Natural killer cell treated with Interleukin-12 subunit alpha and Interleukin-12 subunit beta and Interleukin-15 and Interleukin-18, amount 100 ng/mL, for 72 hours (primary cell): ENCODE measurements at regions not wholly inside any gene's neighbourhood (a gene's known extent, or its start where the extent isn't known, plus 50 kb on each side); places are given as distances from the start of the nearest gene placed in this dataset.

ENCODE experiments used
- ATAC-seq, 2 donors: fragments of 150-1000 bp; cut with Tn5 transposase in 1 of 2; sonication (Bioruptor Pico), chemical (Tn5 transposase) in 1 of 2; 2 replicates each; pipeline ENCODE4 v1.10.0; 2021
- DNase-seq: peaks from one replicate; pipeline ENCODE4 v3.0.0; 2022; ENCODE audit warnings: low spot score
- H3K27ac Mint-ChIP-seq, 2 donors: 1 replicate in 1 of 2; 2 replicates in 1 of 2; pipeline ENCODE4 v1.8.0; 2022; ENCODE audit warnings: mixed read lengths in 2 of 2, mild to moderate bottlenecking in 1 of 2, moderate library complexity in 1 of 2
- H3K27me3 Mint-ChIP-seq, 2 donors: 1 replicate in 1 of 2; 2 replicates in 1 of 2; pipeline ENCODE4 v1.8.0; 2022; ENCODE audit warnings: mixed read lengths in 2 of 2
- H3K36me3 Mint-ChIP-seq: one replicate; pipeline ENCODE4 v1.8.0; 2022; ENCODE audit warnings: mixed read lengths
- H3K4me1 Mint-ChIP-seq, 2 donors: 1 replicate in 1 of 2; 2 replicates in 1 of 2; pipeline ENCODE4 v1.8.0; 2022; ENCODE audit warnings: low read depth in 2 of 2, mixed read lengths in 2 of 2, mild to moderate bottlenecking in 1 of 2
- H3K4me3 Mint-ChIP-seq: one replicate; pipeline ENCODE4 v1.8.0; 2022; ENCODE audit warnings: mixed read lengths
- H3K9me3 Mint-ChIP-seq: 2 replicates; pipeline ENCODE4 v1.8.0; 2022; ENCODE audit warnings: mixed read lengths

DNA sequence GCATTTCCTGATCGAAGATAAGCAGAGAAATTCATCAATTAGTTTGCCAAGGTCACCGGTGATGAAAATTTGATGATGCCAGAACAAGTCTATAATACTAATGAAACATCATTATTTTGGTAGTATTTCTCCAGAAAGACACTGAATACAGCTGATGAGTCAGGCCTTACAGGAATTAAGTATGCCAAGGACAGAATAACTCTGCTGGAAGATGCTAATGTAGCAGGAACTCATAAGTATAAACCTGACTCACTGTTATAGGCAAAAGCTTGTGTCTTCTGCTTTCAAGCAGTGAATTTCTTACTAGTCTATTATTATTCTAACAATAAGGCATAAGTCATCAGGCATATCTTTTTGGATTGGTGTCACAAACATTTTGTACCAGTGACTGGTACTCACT, 1825.1 kb upstream of the IGFBP7 start:
- Mint-ChIP-seq H3K4me1 (no peaks in the 10 kb centered on the region), H3K4me3 (no peak overlapping the region), H3K27ac (no peak overlapping the region), H3K27me3 (no peaks in the 10 kb centered on the region), H3K36me3 (peaks cover 6% of the 10 kb centered on the region), H3K9me3 (peaks cover 23% of the 10 kb centered on the region)
- no peak for ATAC-seq
- DNase-seq: no peak

- Mint-ChIP-seq H3K9me3 (peaks cover 17% of the 10 kb centered on the region), H3K36me3 (peaks cover 6% of the 10 kb centered on the region), H3K27me3 (no peaks in the 10 kb centered on the region), H3K27ac (no peak overlapping the region), H3K4me3 (no peak overlapping the region), H3K4me1 (no peaks in the 10 kb centered on the region)
- DNase-seq (no peak), ATAC-seq (no peak)
These were observed 1826.3 kb upstream of the IGFBP7 start for GRCh38 chr4:58936436-58936835.

GRCh38 chr4:58940167-58940566, 1830.0 kb upstream of the IGFBP7 start:
- Mint-ChIP-seq H3K4me3 (no peak overlapping the region), H3K27me3 (no peaks in the 10 kb centered on the region), H3K4me1 (no peaks in the 10 kb centered on the region), H3K36me3 (peaks cover 10% of the 10 kb centered on the region), H3K9me3 (peaks cover 9% of the 10 kb centered on the region), H3K27ac (no peak overlapping the region)
- ATAC-seq (no peak), DNase-seq (no peak)

GRCh38 chr4:58941286-58941685, 1831.1 kb upstream of the IGFBP7 start:
- Mint-ChIP-seq H3K27me3 (no peaks in the 10 kb centered on the region), H3K9me3 (peaks cover 9% of the 10 kb centered on the region), H3K4me3 (no peak overlapping the region), H3K27ac (no peak overlapping the region), H3K4me1 (no peaks in the 10 kb centered on the region), H3K36me3 (peaks cover 10% of the 10 kb centered on the region)
- DNase-seq (no peak), ATAC-seq (no peak)

DNA sequence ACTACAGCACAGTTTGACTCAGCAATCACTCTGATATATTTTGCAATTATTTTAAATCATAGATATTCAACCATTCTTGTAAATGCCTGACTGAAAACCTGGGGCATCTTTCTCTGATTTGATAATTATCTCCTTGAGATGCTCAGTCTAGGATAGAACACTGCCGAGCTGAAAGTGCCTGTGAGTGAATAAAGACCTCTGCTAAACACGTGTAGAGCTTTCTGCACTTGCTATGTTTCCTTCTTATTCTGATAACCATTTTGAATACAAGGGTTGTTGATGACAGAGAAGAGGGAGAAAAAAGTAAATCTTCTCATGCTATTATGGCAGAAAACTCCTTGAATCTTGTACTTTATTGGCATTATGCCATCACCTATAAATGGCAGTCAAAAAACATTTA, 1843.4 kb upstream of the IGFBP7 start:
- Mint-ChIP-seq H3K27me3 (no peaks in the 10 kb centered on the region), H3K9me3 (peaks cover 17% of the 10 kb centered on the region), H3K4me3 (no peak overlapping the region), H3K36me3 (peaks cover 9% of the 10 kb centered on the region), H3K27ac (no peak overlapping the region), H3K4me1 (no peaks in the 10 kb centered on the region)
- DNase-seq: no peak
- ATAC-seq: no peak

DNA sequence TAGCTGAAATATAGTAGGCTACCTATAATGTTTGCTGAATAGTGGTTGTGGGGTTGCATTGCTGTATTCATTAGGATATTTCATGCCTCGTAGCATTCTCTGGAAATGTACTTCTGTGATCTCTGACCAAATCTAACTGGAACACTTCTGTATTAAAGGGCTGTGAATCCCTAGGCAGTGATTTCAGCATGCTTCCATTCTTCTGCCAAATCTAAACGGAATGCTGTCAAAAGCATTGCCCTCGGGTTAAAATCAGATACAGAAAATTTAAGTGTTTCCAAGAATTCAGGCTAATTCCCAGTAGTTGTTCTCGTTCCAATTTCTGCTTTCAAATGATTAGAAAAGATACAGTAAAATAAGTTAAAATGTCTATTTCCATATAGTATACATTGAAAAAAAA, 1847.5 kb upstream of the IGFBP7 start:
- Mint-ChIP-seq H3K9me3 (peaks cover 14% of the 10 kb centered on the region), H3K4me3 (no peak overlapping the region), H3K4me1 (no peaks in the 10 kb centered on the region), H3K36me3 (peaks cover 9% of the 10 kb centered on the region), H3K27me3 (no peaks in the 10 kb centered on the region), H3K27ac (no peak overlapping the region)
- no peak for DNase-seq
- ATAC-seq: no peak

GRCh38 chr4:58961283-58961682, 1851.1 kb upstream of the IGFBP7 start:
- ATAC-seq: no peak
- Mint-ChIP-seq H3K36me3 (peaks cover 4% of the 10 kb centered on the region), H3K27me3 (no peaks in the 10 kb centered on the region), H3K4me1 (no peaks in the 10 kb centered on the region), H3K9me3 (peaks cover 8% of the 10 kb centered on the region), H3K4me3 (no peak overlapping the region), H3K27ac (no peak overlapping the region)
- no peak for DNase-seq

GRCh38 chr4:58961925-58962324, 1851.7 kb upstream of the IGFBP7 start:
- Mint-ChIP-seq H3K4me3 (no peak overlapping the region), H3K27ac (no peak overlapping the region), H3K4me1 (no peaks in the 10 kb centered on the region), H3K27me3 (no peaks in the 10 kb centered on the region), H3K36me3 (peaks cover 4% of the 10 kb centered on the region), H3K9me3 (peaks cover 8% of the 10 kb centered on the region)
- ATAC-seq (no peak), DNase-seq (no peak)

- H3K4me3 Mint-ChIP-seq: no peak overlapping the region
- H3K4me1 Mint-ChIP-seq: no peaks in the 10 kb centered on the region
- peaks cover 8% of the 10 kb centered on the region for H3K9me3 Mint-ChIP-seq
- H3K36me3 Mint-ChIP-seq: peaks cover 2% of the 10 kb centered on the region
- ATAC-seq: no peak
- no peak overlapping the region for H3K27ac Mint-ChIP-seq
- no peaks in the 10 kb centered on the region for H3K27me3 Mint-ChIP-seq
- no peak for DNase-seq
These were observed 1852.2 kb upstream of the IGFBP7 start for GRCh38 chr4:58962424-58962823.

DNA sequence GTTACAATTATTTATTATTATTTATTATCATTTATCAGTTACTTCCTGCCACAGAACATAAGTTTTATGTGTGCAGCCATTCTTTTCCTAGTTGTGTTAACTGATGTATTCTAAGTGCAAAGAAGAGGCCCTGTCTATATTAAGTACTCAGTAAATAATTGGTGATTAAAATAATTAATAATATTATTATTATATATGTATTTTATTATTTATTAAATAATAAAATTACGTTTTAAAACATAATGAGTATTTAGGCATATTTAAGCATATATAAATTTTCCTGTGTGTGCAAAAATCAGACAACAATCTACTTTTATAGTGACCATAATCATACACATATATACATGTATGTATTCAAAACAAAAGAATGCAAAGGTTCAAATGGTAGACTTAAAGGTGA, 1871.6 kb upstream of the IGFBP7 start:
- Mint-ChIP-seq H3K27me3 (no peaks in the 10 kb centered on the region), H3K4me3 (no peak overlapping the region), H3K4me1 (no peaks in the 10 kb centered on the region), H3K27ac (no peak overlapping the region), H3K9me3 (peaks cover 7% of the 10 kb centered on the region), H3K36me3 (no peaks in the 10 kb centered on the region)
- no peak for DNase-seq
- ATAC-seq: no peak

DNA sequence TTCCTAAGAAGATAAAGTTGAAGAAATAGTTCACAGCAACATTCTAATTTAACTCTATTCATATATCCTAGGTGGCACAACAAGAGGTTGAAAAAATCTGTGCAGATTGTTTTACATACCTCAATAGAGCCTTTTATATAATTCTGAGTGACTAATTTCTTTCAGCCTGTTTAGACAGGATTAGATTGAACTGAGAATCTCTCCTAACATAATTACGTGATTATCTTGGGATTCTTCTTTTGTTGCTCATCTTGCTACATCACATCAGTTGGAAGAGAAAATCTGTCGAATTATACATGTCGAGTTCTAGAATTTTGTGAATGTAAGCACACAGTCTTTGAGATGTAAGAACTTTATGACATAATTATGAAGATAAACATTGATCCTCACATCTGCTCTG, 1873.7 kb upstream of the IGFBP7 start:
- Mint-ChIP-seq H3K4me3 (no peak overlapping the region), H3K4me1 (no peaks in the 10 kb centered on the region), H3K36me3 (peaks cover 9% of the 10 kb centered on the region)

GRCh38 chr4:59002148-59002547, 1892.0 kb upstream of the IGFBP7 start:
- H3K9me3 Mint-ChIP-seq: peaks cover 21% of the 10 kb centered on the region
- ATAC-seq: no peak
- H3K36me3 Mint-ChIP-seq: peaks cover 12% of the 10 kb centered on the region
- DNase-seq: no peak
- no peak overlapping the region for H3K27ac Mint-ChIP-seq
- H3K27me3 Mint-ChIP-seq: no peaks in the 10 kb centered on the region
- H3K4me1 Mint-ChIP-seq: no peaks in the 10 kb centered on the region
- H3K4me3 Mint-ChIP-seq: no peak overlapping the region

More for the DNA sequence above, 1873.7 kb upstream of the IGFBP7 start:
- H3K9me3 Mint-ChIP-seq: peaks cover 12% of the 10 kb centered on the region
- DNase-seq (no peak), ATAC-seq (no peak)
- H3K27ac Mint-ChIP-seq: no peak overlapping the region
- H3K27me3 Mint-ChIP-seq: no peaks in the 10 kb centered on the region

- DNase-seq (no peak), ATAC-seq (no peak)
- no peaks in the 10 kb centered on the region for H3K36me3 Mint-ChIP-seq
- no peak overlapping the region for H3K27ac Mint-ChIP-seq
- no peaks in the 10 kb centered on the region for H3K4me1 Mint-ChIP-seq
- H3K9me3 Mint-ChIP-seq: peaks cover 6% of the 10 kb centered on the region
- H3K27me3 Mint-ChIP-seq: no peaks in the 10 kb centered on the region
- H3K4me3 Mint-ChIP-seq: no peak overlapping the region
These were observed 1914.1 kb upstream of the IGFBP7 start for GRCh38 chr4:59024257-59024656.

- Mint-ChIP-seq H3K4me3 (no peak overlapping the region), H3K36me3 (peaks cover 3% of the 10 kb centered on the region), H3K27ac (no peak overlapping the region), H3K4me1 (no peaks in the 10 kb centered on the region), H3K9me3 (peaks cover 9% of the 10 kb centered on the region), H3K27me3 (no peaks in the 10 kb centered on the region)
- ATAC-seq (no peak), DNase-seq (no peak)
These were observed 1927.6 kb upstream of the IGFBP7 start for GRCh38 chr4:59037812-59038211.

DNA sequence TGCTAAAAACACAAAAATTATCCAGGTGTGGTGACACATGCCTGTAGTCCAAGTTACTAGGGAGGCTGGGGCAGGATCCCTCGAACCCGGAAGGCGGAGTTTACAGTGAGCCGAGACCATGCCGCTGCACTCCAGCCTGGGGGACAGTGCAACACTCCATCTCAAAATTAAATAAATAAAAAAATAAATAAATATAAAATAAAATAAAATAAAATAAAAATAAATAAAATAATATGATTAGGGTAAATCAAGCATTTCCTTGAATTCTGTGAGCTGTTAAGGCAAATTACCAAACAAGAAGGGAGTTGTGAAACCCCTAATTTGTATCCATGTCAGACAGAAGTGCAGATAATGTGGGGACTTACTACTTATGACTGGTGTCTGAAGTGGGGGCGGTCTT, 1928.9 kb upstream of the IGFBP7 start:
- DNase-seq (no peak), ATAC-seq (no peak)
- Mint-ChIP-seq H3K36me3 (no peaks in the 10 kb centered on the region), H3K27ac (no peak overlapping the region), H3K4me3 (no peak overlapping the region), H3K4me1 (no peaks in the 10 kb centered on the region), H3K27me3 (no peaks in the 10 kb centered on the region), H3K9me3 (peaks cover 7% of the 10 kb centered on the region)
